Smooth muscle cell (in vitro differentiated cells): ENCODE measurements at regions not wholly inside any gene's neighbourhood (a gene's known extent, or its start where the extent isn't known, plus 50 kb on each side); places are given as distances from the start of the nearest gene placed in this dataset.

Experiments
- DNase-seq: peaks from one replicate; lab custom pipeline; 2025; ENCODE audit not compliant: unreplicated experiment; lab: John Stamatoyannopoulos, UW
- H2AFZ ChIP-seq: fragments of 200-600 bp; sonication (generic); 2 replicates; pipeline ENCODE4 v1.6.0; 2016; ENCODE audit warnings: antibody characterized with exemption, low read depth, mild to moderate bottlenecking
- H3F3A ChIP-seq: fragments of 200-600 bp; sonication (generic); 2 replicates; pipeline ENCODE4 v1.6.0; 2017; ENCODE audit warnings: antibody characterized with exemption, low read depth
- H3K27ac ChIP-seq: fragments of 200-600 bp; sonication (generic); 2 replicates; pipeline ENCODE4 v1.5.1; 2016; ENCODE audit warnings: low read depth, mild to moderate bottlenecking
- H3K27me3 ChIP-seq: fragments of 200-600 bp; sonication (generic); 2 replicates; pipeline ENCODE4 v1.6.1; 2016; ENCODE audit warnings: low read depth, mild to moderate bottlenecking
- H3K36me3 ChIP-seq: fragments of 200-600 bp; sonication (generic); 2 replicates; pipeline ENCODE4 v1.5.1; 2016; ENCODE audit warnings: low read depth
- H3K4me1 ChIP-seq: fragments of 200-600 bp; sonication (generic); 2 replicates; pipeline ENCODE4 v1.5.1; 2016; ENCODE audit warnings: low read depth
- H3K4me2 ChIP-seq: fragments of 200-600 bp; sonication (generic); 2 replicates; pipeline ENCODE4 v1.6.0; 2016; ENCODE audit warnings: mild to moderate bottlenecking
- H3K4me3 ChIP-seq: fragments of 200-600 bp; sonication (generic); 2 replicates; pipeline ENCODE4 v1.5.1; 2016; ENCODE audit warnings: mild to moderate bottlenecking
- H3K79me2 ChIP-seq: fragments of 200-600 bp; sonication (generic); 2 replicates; pipeline ENCODE4 v1.6.0; 2016; ENCODE audit warnings: low read depth, mild to moderate bottlenecking
- H3K9ac ChIP-seq: fragments of 200-600 bp; sonication (generic); 2 replicates; pipeline ENCODE4 v1.6.0; 2016; ENCODE audit warnings: low read depth
- H3K9me3 ChIP-seq: fragments of 200-600 bp; sonication (generic); replicated peaks from 2 replicates; pipeline ENCODE4 v1.5.1; 2016; ENCODE audit warnings: low read depth
- H4K20me1 ChIP-seq: fragments of 200-600 bp; sonication (generic); 2 replicates; pipeline ENCODE4 v1.6.0; 2016; ENCODE audit warnings: low read depth
- CTCF ChIP-seq: fragments of 200-600 bp; sonication (generic); IDR thresholded peaks from 2 replicates; pipeline ENCODE4 v1.5.1; 2017; ENCODE audit warnings: borderline replicate concordance, mild to moderate bottlenecking, antibody characterized with exemption; ENCODE audit not compliant: insufficient read depth, poor library complexity, severe bottlenecking
- WGBS: methylation state at CpG from one replicate; pipeline ENCODE4 v1.1.7; 2016; ENCODE audit warnings: low lambda C conversion rate; 5-methylcytosine and 5-hydroxymethylcytosine counted together

- Histone ChIP-seq H3K27ac (no peak overlapping the region), H3K9ac (no peak overlapping the region), H4K20me1 (no peaks in the 10 kb centered on the region), H3K9me3 (no peaks in the 10 kb centered on the region), H3K4me1 (no peaks in the 10 kb centered on the region), H3K4me3 (no peak overlapping the region), H3K36me3 (no peaks in the 10 kb centered on the region), H3K27me3 (no peaks in the 10 kb centered on the region), H3K4me2 (no peak overlapping the region), H3K79me2 (no peaks in the 10 kb centered on the region), H3F3A (no peaks in the 10 kb centered on the region), H2AFZ (no peak overlapping the region)
- no peak for DNase-seq
- TF ChIP-seq CTCF, result no peak
- 75% methylated on average over 5 of the region's 5 CpGs for whole genome bisulfite sequencing
Observed at GRCh38 chr2:84016183-84016582, 442.9 kb downstream of the SUCLG1 start.

- WGBS, result 91% methylated on average over 2 of the region's 2 CpGs
- H3K9ac ChIP-seq, result no peak overlapping the region
- H3K79me2 ChIP-seq, result no peaks in the 10 kb centered on the region
- no peak for TF ChIP-seq CTCF
- H3K36me3 ChIP-seq, result no peaks in the 10 kb centered on the region
- no peaks in the 10 kb centered on the region for H4K20me1 ChIP-seq
- H3F3A ChIP-seq, result no peaks in the 10 kb centered on the region
- H3K27ac ChIP-seq, result no peak overlapping the region
- no peak overlapping the region for H3K4me2 ChIP-seq
- no peaks in the 10 kb centered on the region for H3K27me3 ChIP-seq
- no peaks in the 10 kb centered on the region for H3K4me1 ChIP-seq
- H3K9me3 ChIP-seq, result no peaks in the 10 kb centered on the region
- no peak overlapping the region for H2AFZ ChIP-seq
- DNase-seq, result no peak
- no peak overlapping the region for H3K4me3 ChIP-seq
Observed at GRCh38 chr2:83997889-83998288, 461.2 kb downstream of the SUCLG1 start.

- H2AFZ ChIP-seq, result no peak overlapping the region
- H3K4me1 ChIP-seq, result no peaks in the 10 kb centered on the region
- H3K27me3 ChIP-seq, result no peaks in the 10 kb centered on the region
- no peak overlapping the region for H3K4me2 ChIP-seq
- H3K27ac ChIP-seq, result no peak overlapping the region
- no peaks in the 10 kb centered on the region for H3K9me3 ChIP-seq
- no peak for TF ChIP-seq CTCF
- no peaks in the 10 kb centered on the region for H3K36me3 ChIP-seq
- no peaks in the 10 kb centered on the region for H3K79me2 ChIP-seq
- H3K4me3 ChIP-seq, result no peak overlapping the region
- H3F3A ChIP-seq, result no peaks in the 10 kb centered on the region
- no peaks in the 10 kb centered on the region for H4K20me1 ChIP-seq
- WGBS, result 94% methylated on average over 2 of the region's 2 CpGs
- no peak overlapping the region for H3K9ac ChIP-seq
- DNase-seq, result no peak
Observed at GRCh38 chr2:83994633-83995179, 464.4 kb downstream of the SUCLG1 start.

GRCh38 chr2:83993873-83994632 lies 465.0 kb downstream of the SUCLG1 start:
- no peak for TF ChIP-seq CTCF
- Histone ChIP-seq H3K27ac (no peak overlapping the region), H3K4me1 (no peaks in the 10 kb centered on the region), H3K9me3 (no peaks in the 10 kb centered on the region), H3K36me3 (no peaks in the 10 kb centered on the region), H3K27me3 (no peaks in the 10 kb centered on the region), H3K79me2 (no peaks in the 10 kb centered on the region), H3K4me3 (no peak overlapping the region), H4K20me1 (no peaks in the 10 kb centered on the region), H2AFZ (no peak overlapping the region), H3K9ac (no peak overlapping the region), H3F3A (no peaks in the 10 kb centered on the region), H3K4me2 (no peak overlapping the region)
- no peak for DNase-seq
- 97% methylated on average over 1 of the region's 1 CpG for WGBS
